SU-DHL-6 (cell line): ENCODE measurements at regions not wholly inside any gene's neighbourhood (a gene's known extent, or its start where the extent isn't known, plus 50 kb on each side); places are given as distances from the start of the nearest gene placed in this dataset.

Source experiments
- H2AFZ ChIP-seq: fragments of 200-600 bp; sonication (generic); 2 replicates; pipeline ENCODE4 v1.6.1; 2014; ENCODE audit warnings: low read depth, mild to moderate bottlenecking, moderate library complexity, mixed read lengths, antibody characterized with exemption, low read length; ENCODE audit not compliant: severe bottlenecking
- H3F3A ChIP-seq: fragments of 200-600 bp; shearing (Covaris generic); 2 replicates; pipeline ENCODE4 v1.6.0; 2016; ENCODE audit warnings: antibody characterized with exemption, mild to moderate bottlenecking; ENCODE audit not compliant: insufficient read depth
- H3K27ac ChIP-seq: fragments of 200-600 bp; sonication (generic); 2 replicates; pipeline ENCODE4 v1.5.1; 2016; ENCODE audit warnings: low read depth, mild to moderate bottlenecking, low read length, moderate library complexity, mixed read lengths
- H3K27me3 ChIP-seq: fragments of 200-600 bp; sonication (generic), shearing (Covaris generic); 2 replicates; pipeline ENCODE4 v1.6.0; 2014; ENCODE audit warnings: mild to moderate bottlenecking, low read length
- H3K36me3 ChIP-seq: fragments of 200-600 bp; sonication (generic); 2 replicates; pipeline ENCODE4 v1.6.1; 2014; ENCODE audit warnings: mild to moderate bottlenecking, low read length, mixed read lengths
- H3K4me2 ChIP-seq: fragments of 300-600, 200-600 bp; shearing (Covaris generic), sonication (generic); 2 replicates; pipeline ENCODE4 v1.6.0; 2014; ENCODE audit warnings: low read length, low read depth, mild to moderate bottlenecking; ENCODE audit not compliant: poor library complexity, severe bottlenecking
- H3K4me3 ChIP-seq: fragments of 200-600 bp; sonication (generic); 2 replicates; pipeline ENCODE4 v1.5.1; 2014; ENCODE audit warnings: antibody characterized with exemption, low read length, mild to moderate bottlenecking, mixed read lengths; ENCODE audit not compliant: insufficient read depth, poor library complexity, severe bottlenecking
- H3K79me2 ChIP-seq: fragments of 200-600 bp; sonication (generic); 2 replicates; pipeline ENCODE4 v1.6.1; 2014; ENCODE audit warnings: mild to moderate bottlenecking, low read length, moderate library complexity; ENCODE audit not compliant: insufficient read depth
- H3K9ac ChIP-seq: fragments of 200-600 bp; sonication (generic); 2 replicates; pipeline ENCODE4 v1.7.0; 2014; ENCODE audit warnings: mild to moderate bottlenecking, low read length
- H3K9me2 ChIP-seq: fragments of 200-600 bp; sonication (generic); replicated peaks from 2 replicates; pipeline ENCODE4 v1.6.1; 2014; ENCODE audit warnings: low read length; ENCODE audit not compliant: insufficient read depth
- H3K9me3 ChIP-seq: fragments of 200-600 bp; sonication (generic); 2 replicates; pipeline ENCODE4 v1.6.1; 2014; ENCODE audit warnings: low read length, mixed read lengths; ENCODE audit not compliant: insufficient read depth
- H4K20me1 ChIP-seq: fragments of 200-600 bp; sonication (generic); 2 replicates; pipeline ENCODE4 v1.6.1; 2014; ENCODE audit warnings: low read depth, mild to moderate bottlenecking, antibody characterized with exemption, low read length, moderate library complexity, mixed read lengths
- EZH2phosphoT487 ChIP-seq: fragments of 200-600 bp; sonication (generic), shearing (Covaris generic); conservative IDR thresholded peaks from 2 replicates; pipeline ENCODE4 v1.6.1; 2018; ENCODE audit warnings: mild to moderate bottlenecking, antibody characterized with exemption, low read length, moderate library complexity, mixed read lengths
- TF ChIP-seq, protein P1 (sequence below): fragments of 200-600 bp; sonication (generic); IDR thresholded peaks from one replicate; pipeline ENCODE4 v1.5.1; 2017; ENCODE audit warnings: antibody characterized with exemption, mild to moderate bottlenecking, low read length, moderate library complexity; ENCODE audit not compliant: insufficient read depth, poor library complexity, severe bottlenecking

DNA sequence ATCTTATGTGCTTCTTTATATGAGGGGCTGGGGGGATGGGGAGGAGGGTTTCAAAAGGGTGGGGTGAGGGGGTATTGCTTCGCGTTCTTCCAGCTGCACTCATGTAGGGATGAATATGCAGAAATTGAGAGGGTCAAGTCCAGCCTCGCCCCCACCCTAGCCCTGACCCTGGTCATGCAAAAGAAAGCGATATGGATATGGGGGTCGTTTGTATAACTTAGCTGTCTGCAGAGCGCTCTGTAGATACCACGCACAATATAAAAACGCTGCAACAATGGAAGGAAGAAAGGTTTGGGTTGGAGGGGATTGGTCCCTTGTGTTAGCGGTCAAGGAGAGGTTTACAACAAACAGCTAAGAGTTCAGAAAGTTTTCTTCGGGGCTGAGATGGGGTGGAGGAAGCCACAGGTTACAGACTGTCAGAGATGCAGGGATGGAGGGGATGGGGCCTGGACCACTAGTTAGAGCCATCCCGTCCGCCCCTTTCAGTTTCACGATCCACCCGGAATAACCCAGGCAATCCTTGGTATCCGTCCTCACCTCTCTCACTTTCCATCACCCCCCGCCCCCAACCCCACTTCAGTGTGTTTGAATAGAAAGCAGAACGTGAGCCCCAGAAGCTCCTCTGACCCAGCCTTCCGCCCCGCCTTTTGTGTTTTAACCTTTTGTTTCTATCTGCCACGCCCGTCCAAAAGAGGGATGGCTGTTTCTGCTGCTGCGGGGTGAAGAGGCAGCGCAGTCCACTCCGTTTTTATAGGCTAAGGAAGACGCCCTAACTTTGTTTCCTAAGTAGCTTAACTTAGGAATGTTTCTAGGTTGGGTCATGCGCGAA, 73.5 kb downstream of the SOX4 start:
- Histone ChIP-seq H4K20me1 (no peaks in the 10 kb centered on the region), H3K9ac (no peak overlapping the region), H3K27me3 (no peaks in the 10 kb centered on the region), H3K79me2 (no peaks in the 10 kb centered on the region), H3K9me2 (no peaks in the 10 kb centered on the region), H3K9me3 (no peaks in the 10 kb centered on the region), H3K4me2 (no peak overlapping the region), H3K36me3 (no peaks in the 10 kb centered on the region), H3K4me3 (no peak overlapping the region), H3F3A (no peaks in the 10 kb centered on the region), H2AFZ (no peak overlapping the region), H3K27ac (no peak overlapping the region)
- TF ChIP-seq, protein P1, sequence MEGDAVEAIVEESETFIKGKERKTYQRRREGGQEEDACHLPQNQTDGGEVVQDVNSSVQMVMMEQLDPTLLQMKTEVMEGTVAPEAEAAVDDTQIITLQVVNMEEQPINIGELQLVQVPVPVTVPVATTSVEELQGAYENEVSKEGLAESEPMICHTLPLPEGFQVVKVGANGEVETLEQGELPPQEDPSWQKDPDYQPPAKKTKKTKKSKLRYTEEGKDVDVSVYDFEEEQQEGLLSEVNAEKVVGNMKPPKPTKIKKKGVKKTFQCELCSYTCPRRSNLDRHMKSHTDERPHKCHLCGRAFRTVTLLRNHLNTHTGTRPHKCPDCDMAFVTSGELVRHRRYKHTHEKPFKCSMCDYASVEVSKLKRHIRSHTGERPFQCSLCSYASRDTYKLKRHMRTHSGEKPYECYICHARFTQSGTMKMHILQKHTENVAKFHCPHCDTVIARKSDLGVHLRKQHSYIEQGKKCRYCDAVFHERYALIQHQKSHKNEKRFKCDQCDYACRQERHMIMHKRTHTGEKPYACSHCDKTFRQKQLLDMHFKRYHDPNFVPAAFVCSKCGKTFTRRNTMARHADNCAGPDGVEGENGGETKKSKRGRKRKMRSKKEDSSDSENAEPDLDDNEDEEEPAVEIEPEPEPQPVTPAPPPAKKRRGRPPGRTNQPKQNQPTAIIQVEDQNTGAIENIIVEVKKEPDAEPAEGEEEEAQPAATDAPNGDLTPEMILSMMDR, result no peak
- no peak for TF ChIP-seq EZH2phosphoT487

DNA sequence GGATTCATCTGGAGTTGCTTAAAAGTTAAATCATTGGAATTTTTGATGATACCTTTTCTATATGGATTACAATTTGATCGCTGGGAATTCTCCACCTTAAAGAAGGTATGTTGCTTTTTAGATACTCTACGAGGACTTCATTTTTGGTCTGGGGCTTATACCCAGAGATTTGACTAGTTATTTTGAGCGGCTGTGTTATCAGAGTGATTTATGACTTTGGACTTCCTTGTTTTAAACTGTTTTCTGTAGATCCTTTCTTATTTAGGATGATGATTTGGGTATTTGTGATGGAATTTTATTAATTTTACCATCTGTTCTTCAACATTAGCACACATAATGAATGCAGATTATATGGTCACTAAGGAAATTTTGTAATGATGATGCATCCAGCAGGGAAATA, 75.2 kb downstream of the SOX4 start:
- H3K4me3 ChIP-seq, result no peak overlapping the region
- H2AFZ ChIP-seq, result no peak overlapping the region
- H4K20me1 ChIP-seq, result no peaks in the 10 kb centered on the region
- TF ChIP-seq, protein P1, result no peak
- TF ChIP-seq EZH2phosphoT487, result no peak
- H3K9ac ChIP-seq, result no peak overlapping the region
- H3K27me3 ChIP-seq, result no peaks in the 10 kb centered on the region
- no peaks in the 10 kb centered on the region for H3K79me2 ChIP-seq
- H3K36me3 ChIP-seq, result no peaks in the 10 kb centered on the region
- no peaks in the 10 kb centered on the region for H3K9me2 ChIP-seq
- H3F3A ChIP-seq, result no peaks in the 10 kb centered on the region
- no peak overlapping the region for H3K4me2 ChIP-seq
- no peak overlapping the region for H3K27ac ChIP-seq
- H3K9me3 ChIP-seq, result no peaks in the 10 kb centered on the region

DNA sequence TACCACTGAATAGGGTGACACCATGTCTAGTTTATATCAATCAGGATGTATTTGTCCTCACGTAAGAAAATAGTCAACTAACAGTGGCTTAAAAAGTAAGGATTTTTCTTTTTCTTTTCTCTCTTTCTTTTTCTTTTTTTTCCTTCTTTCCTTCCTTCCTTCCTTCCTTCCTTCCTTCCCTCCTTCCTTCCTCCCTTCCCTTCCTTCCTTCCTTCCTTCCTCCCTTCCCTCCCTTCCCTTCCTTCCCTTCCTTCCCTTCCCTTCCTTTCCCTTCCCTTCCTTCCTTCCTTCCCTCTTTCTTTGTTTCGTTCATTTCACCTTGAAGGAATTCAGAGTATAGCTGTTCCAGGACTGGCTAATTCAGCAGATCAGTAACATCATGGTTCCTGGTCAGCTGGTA, 83.2 kb downstream of the SOX4 start:
- Histone ChIP-seq H3K9ac (no peak overlapping the region), H4K20me1 (no peaks in the 10 kb centered on the region), H3K27me3 (no peaks in the 10 kb centered on the region), H3K36me3 (no peaks in the 10 kb centered on the region), H3K4me2 (no peak overlapping the region), H3K9me3 (no peaks in the 10 kb centered on the region), H2AFZ (no peak overlapping the region), H3F3A (no peaks in the 10 kb centered on the region), H3K4me3 (no peak overlapping the region), H3K9me2 (no peaks in the 10 kb centered on the region), H3K27ac (no peak overlapping the region), H3K79me2 (no peaks in the 10 kb centered on the region)
- no peak for TF ChIP-seq EZH2phosphoT487
- TF ChIP-seq, protein P1, result no peak
